GDM1 (cell line): ENCODE measurements at regions not wholly inside any gene's neighbourhood (a gene's known extent, or its start where the extent isn't known, plus 50 kb on each side); places are given as distances from the start of the nearest gene placed in this dataset.

Source experiments
- DNase-seq: peaks from one replicate; lab custom pipeline; 2025; lab: John Stamatoyannopoulos, UW

DNA sequence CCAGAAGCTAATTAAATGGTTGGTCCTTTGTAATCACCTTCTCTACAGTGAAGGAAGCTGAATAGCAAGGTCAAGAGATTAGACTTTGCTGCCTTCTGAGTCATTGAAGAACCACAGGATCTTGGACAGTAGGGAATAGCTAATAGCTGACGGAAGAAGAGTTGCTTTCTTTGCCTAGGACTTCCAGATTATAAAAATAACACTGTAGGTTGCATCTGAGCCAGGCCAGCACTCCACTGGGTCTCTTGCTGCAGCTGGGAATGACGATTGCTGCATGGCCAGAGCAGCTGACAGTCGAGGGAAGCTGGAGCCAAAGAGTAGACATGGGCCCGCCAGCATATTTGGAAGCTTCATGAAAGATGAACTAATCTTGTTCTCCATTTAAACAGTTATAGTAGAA lies 81.5 kb upstream of the KCNMB2 start:
- no peak for DNase-seq

DNA sequence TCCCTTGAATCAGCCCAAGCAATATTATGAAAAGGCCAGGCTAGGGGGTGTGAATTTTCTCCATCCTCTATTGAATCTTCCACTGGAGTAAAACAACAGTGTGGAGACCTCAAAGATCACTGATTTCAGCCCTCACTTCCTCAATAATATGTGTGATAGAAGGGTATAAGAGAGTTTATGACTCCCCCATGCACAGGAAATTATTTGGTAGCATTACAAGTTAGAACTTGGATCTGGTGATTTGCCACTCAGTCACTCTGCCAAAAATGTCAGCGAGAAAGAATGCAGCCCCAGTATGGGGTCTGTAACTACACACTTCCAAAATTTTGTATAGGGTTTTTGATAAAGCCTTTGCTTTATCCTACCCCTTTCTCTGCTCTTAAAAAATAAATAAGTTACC lies 81.0 kb upstream of the KCNMB2 start:
- DNase-seq = no peak

DNA sequence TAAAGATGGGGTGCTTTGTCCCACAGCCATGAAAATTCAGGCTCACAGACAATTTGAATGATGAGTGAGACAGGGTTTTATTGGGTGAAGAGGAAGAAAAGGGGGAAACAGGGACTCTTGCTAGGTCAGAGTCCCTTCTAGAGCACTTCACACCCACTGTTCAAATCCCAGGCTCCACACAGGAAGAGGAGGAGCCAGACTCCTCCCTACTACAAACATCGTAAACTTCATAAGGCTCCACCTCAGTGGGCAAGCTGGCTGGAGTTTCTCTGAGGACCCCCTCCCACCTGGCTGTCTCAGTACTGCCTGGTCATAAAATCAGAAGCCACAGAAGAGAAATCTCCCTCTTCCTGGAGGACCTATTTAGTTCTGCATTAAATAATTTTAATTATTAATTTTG lies 80.3 kb upstream of the KCNMB2 start:
- DNase-seq = no peak

DNA sequence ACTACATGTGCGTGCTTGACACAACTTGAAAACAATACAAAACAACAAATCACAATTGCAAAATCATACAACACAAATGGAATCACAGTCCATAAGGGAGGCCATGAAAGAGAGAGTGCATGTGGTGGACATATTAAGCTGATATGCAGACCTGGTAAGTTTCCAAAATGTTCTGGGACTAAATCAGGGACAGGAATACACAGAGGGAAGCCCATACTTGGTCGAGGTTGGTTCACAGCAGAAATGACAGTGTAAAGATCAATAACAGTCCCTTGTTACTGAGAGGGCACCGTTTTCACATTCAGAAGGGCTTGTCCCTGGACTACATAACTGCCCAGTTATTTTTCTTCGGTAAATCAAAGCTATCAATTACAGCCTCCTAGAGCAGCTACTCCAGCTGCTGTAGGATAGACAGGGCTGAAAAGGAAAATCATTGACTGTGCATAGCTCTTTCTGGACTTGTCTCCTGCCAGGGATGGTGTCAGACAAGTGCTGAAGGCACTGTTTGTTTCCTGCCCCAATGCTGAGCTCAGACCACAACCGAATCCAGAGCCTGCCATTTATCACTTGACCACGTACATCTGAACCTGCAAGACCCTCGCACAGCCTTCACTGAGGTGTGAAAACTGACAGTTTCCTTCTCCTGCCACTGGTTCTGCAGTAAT lies 79.5 kb upstream of the KCNMB2 start:
- DNase-seq = no peak

DNA sequence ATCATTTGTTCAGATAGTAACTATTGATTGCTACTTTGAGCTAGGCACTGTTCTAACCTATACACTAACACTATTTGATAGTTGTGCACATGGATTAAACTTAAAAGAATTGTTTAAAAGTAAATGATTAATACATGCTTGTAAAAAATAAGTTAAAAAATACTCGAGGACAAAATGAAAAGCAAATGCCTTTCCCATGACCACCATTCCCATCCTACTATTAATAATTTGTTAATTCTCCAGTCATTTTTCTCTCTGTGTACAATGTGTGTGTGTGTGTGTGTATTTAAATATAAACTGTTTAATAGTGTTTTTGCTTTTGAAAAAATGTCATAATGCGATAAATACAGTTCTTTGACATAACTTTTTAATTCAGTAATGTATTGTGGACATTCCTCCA lies 78.7 kb upstream of the KCNMB2 start:
- DNase-seq = no peak

DNA sequence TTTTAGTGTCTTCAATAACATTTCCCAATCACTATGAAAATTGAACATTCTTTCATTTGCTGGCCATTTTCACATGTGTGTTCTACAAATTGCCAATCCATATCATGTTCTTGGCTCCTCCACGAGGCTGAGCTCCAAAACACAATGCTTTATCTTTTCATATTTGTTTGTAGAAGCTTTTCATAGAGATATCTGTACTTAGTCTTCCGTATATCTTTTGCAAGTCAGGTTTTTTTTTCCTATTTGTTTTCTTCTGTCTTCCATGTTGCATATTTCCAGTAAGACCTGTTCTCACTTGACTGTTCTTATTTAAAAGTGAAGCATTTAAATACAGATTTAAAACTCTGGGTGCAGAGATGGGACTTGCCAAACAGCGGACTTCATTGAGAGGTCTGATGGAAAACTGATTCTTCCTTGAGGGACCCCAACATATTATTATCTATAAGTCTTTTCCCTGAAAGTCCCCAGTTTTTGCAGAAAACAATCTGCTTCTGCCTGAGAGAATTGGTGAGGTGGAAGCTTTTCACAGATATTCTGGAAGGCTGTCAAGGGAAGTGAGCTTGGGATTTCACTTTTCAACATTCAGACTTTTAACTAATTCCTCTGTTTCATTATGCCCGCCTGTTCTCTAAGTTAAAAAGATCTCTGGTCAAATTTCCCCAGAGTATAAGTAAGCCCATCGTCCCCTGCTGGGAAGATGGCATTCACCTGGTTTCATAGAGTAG lies 77.8 kb upstream of the KCNMB2 start:
- no peak for DNase-seq

DNA sequence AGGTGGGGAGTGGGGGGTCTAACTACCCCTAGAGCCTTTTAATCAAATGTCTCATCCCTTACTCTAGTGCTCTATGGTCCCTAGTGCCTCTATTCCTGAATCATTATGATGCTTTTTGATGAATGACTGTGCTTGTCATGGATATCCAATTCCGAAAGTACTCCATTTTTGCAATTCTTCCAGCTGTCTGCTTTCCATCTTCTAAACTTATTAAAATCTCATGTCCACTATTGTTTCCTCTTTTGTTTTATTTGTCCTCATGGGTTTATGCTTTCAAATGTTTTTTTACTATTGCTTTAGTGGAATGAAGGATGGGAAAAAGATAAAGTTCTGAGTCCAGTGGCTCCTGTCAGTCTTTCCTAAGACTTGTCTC lies 77.2 kb upstream of the KCNMB2 start:
- no peak for DNase-seq

DNA sequence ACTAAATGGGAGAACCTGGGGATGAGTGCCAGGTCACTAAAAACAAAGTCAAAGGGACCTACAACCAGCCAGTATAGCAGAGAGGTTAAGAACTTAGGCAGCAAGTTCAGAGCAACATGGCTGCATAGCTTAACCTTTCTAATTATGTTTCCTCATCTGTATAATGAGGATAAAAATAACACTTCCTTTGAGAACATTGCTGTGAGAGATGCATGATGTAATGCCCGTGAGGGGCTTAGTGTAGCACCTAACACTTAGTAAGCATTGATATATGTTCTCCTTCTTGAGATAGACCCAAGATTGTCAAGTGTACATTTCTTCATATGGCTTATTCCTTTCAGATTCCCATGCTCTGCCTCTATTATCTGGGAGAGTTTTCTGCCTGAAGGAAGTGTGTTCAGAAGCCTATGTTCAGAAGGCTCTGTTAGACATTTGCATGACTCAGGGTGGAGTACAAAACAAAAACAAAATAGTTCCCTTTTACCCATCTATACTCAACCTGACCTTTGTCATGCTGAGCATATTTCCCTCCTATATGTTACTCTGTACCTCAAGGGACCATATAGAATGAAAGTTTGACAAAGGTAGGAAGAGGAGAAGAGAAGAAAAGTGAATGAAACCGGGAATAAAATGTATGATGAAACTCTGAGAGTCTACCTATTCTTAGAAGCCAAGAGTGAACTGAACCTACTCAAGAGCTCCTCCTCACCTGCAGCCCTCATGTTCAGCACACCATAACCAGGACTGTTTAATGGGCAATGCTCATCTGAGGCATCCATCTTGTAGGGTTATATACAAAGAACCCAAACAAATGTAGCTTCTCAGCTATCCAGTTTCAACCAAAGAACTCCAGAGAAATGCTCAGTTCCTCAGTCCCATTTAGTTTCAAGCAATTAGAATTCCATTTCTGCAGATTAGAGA lies 70.7 kb upstream of the KCNMB2 start:
- DNase-seq = no peak

DNA sequence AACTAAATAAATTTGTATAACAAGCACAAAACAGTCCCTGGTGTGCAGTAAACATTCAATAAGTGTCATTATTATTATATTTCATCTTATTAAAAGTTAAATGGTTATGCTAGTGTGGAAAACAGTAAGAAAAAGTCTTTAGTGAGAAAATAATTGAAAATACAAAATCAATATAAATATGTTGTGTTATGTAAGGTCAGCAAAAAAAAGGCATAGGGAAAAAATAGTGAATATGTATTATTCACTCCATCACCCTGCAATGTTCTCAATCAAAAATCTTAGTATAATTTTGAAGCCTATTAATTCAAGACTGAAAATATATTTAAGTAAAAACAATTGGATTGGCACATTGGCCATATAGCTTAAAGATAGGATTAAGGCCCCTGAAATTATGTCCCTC lies 63.3 kb upstream of the KCNMB2 start:
- no peak for DNase-seq

DNA sequence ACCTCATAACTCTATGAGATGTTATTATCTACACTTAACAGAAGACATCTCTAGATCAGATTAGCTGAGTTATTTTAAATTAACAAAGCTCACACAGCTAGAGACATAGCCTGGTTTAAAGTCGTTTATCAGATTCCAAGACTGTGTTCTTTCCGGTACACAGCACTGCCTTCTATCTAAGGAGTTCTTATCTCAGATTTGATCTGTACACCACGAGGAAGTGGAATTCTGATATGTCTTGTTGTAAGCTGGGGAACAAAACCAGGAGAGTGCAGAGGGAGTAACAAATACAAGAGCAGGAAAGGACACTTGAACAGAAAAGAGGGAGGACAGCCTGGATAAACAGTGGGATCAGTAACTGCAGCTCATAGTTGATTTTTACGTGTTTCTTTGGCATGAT lies 61.7 kb upstream of the KCNMB2 start:
- no peak for DNase-seq

DNA sequence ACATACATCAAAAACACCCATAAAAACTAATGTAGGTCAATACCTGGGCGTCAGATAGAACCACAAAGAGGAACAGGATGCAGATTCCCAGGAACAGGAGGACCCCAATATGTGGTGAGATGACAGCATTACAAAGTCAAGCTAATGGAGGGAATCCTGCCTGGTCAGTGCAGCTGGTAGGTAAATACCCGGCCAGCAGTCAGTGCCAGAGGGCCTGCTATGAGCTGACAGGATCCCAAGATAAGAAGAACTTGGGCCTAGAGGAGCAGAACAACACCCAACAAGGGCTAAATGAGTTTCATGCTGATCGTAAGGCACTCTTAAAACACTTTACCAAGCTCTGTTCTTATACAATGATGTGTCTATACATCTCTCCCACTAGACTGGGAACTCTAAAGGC lies 61.2 kb upstream of the KCNMB2 start:
- DNase-seq = no peak

DNA sequence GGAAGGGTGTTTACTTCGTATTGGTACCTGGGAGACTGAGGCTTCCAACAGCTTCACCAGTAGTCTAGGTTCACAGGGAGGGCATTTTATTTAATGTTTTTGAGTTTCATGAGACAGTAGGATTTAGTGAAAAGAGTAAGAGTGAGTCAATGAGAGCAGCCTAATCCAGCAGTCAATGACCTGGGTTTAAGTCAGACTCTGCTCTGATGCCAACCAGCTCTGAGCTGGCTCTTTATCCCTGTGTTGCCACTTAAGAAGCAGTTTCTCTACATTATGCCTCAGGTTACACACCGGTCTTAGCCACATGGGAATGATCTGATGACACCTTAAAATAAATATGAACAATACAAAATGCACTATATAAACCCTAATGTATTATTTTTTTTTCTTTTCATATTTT lies 59.4 kb upstream of the KCNMB2 start:
- no peak for DNase-seq

DNA sequence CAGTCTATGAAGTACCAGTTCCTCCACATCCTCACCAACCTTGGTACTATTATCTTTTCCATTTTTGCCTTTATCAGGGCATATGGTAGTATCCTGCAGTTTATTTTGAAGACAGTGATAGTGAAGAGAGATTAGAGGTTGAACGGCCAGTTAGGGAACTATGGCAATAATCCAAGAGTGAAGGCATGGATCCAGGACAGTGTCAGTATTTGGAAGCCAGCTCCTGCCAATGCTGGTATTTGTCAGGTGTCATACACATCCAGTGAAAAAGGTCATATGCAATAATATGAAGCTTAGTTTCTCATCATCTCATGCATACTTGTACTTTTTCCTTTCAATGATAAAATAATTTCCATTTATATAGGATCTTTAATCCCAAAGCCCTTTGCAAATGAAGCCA lies 56.8 kb upstream of the KCNMB2 start:
- no peak for DNase-seq

DNA sequence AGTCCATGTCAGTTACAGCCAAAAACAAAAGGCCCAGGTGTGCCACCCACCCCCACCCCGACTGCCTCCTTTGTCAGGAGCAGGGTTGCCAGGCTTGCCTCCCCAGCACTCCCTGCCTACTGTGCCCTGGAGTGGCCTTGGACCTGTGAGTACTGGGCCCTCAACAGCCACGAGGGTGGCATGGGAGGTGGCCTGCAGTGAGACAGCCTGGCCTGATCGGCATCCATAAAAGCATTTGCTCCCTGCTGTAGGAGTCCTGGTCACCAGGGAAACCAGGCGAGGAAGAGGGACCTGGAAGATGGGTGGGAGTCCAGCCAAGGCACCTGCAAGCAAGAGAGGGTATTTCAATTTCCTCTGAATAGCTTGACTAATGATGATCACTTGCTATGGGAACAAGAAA lies 56.4 kb upstream of the KCNMB2 start:
- DNase-seq = no peak

DNA sequence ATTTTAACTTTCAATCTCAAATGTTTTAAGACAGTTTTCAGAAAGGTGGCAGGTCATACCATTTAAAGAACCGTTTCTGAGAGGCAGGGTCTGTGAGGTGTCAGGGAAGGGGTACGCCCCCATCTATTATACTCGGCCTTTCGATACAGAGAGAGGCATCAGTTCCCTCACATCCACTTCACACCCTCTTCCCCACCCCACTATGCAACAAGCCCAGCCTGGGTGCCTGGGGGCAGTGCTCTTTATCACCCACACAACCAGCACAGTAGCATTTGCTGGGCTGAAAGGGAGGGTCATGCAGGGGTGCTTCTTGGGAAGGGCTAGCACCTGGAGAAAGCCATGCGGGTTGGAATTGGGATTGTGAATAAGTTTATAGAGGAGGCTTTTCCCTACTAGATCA lies 56.0 kb upstream of the KCNMB2 start:
- no peak for DNase-seq

DNA sequence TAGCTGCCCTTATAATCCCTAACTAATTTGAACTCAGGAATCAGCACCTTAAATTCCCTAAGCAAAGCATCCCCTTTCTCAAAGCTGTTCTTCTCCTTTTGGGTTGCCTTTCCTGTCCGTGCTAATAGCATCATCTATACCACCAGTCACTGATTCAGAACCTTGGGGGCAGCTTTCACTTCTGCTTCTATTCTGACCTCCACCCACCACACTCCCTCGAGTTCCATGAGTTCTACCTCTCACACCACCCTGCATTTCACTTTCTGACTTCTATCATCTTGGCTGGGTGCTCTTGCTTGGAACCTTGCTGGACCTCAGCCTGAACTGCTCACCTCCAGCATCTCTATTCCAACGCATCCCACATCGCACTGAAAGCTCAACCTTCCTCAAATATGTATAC lies 55.4 kb upstream of the KCNMB2 start:
- no peak for DNase-seq

DNA sequence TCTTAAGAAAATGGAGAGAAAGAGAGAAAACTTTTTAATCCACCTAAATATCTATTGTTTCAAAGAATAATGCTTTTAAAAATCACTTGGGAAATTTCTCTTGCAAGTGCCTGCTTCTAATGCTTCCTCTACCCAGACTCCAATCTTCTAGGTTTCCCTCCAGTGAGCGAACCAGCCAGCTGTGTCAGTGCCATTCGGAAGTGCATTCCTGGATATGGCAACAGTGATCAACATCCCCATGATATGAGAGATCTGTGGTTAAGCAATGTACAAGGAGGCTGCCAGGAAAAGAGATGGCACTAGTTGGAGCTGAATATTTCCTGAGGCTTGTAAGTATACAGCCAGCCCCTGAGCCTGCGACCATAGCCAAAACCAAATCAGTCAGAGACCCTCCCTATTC lies 53.3 kb upstream of the KCNMB2 start:
- no peak for DNase-seq

DNA sequence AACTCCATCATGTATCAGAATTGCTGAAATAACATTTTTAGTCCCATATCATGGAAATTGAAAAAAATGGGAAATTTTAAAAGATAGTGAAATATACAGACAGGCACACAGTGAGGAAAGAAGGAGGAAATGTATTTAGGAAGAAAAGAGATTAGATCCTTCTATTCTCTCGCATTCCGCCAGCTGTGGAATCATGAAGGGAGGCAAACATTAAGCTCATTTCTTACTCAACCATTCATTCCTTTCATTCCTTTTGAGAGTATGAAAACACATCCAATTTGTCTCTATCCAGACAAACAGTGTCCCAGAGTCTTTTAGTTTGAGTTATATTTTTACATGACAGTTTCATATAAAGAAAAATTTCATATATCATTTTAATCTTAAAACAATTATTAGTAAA lies 52.5 kb upstream of the KCNMB2 start:
- DNase-seq = no peak

DNA sequence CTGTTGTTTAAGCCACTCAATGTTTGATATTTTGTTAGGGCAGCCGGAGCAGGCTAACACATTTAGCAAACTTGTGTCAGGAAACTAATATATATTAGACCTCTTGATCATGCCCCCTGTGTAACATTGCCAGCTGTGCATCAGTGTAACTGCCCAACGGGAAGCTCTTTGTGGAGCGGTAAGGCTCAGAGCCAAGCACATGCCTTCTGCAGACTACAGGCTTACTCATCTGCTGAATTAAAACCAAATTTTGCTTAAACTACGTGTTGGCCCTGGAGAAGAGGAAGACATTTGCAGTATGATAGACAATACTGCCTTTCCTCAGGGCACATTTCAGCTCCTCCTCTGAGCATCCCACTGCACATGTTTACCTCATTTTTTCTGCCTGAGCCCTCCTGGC lies 50.5 kb upstream of the KCNMB2 start:
- no peak for DNase-seq
